ENCODE measurements at regions not wholly inside any gene's neighbourhood (a gene's known extent, or its start where the extent isn't known, plus 50 kb on each side); places are given as distances from the start of the nearest gene placed in this dataset.

DNA sequence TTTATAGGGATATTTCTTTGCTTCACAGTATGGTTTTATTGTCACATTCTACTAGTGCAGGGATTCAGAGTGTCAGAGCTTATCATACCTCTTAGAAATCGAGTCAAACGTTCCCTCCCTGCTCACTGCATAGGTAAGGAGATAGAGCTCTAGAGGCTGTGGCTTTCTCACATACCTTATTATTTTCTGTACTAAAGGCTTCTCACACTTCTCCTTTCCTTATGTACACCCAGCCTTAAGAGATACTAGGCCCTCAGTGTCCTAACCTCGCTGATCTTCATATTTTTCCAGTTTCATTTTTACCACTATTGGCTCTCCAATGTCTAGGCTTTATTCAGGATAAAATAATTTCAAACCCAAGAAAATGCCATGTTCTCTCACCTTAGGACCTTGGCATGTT lies 297.3 kb upstream of the RIOK2 start:
- TF ChIP-seq EZH2 (IDR thresholded peaks at IDR 0.05; ENCODE audit: insufficient read depth, poor library complexity, severe bottlenecking) (no peak), EZH2phosphoT487 (IDR thresholded peaks at IDR 0.05; ENCODE audit: insufficient read depth, low read depth) (no peak)

All from GM23248 (cell line).